ENCODE measurements at regions not wholly inside any gene's neighbourhood (a gene's known extent, or its start where the extent isn't known, plus 50 kb on each side); places are given as distances from the start of the nearest gene placed in this dataset.
"Not testable (repeated sequence)": the region's sequence is repeated elsewhere in the genome, so short reads cannot be mapped to it uniquely, and the experiment has no call there.

DNA sequence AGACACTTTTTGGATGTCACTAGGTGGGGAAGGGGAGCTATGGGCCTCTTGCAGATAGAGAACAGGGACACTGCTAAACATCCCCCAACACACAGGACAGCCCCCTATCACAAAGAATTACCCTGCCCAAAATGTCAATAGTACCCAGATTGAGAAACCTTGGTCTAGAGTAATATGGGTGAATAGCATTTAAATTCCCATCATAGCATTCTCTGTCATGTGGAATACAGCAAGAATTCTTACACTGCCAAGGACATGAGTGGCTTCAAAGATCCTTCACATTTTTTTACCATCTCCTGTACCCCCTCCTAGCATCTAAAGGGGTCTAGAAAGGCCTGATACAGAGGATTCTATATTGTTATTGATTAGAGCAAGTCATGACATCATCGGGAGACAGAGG, 83.1 kb upstream of the SSTR4 start:
- DNase-seq (ENCODE audit: low read depth), result no peak

DNA sequence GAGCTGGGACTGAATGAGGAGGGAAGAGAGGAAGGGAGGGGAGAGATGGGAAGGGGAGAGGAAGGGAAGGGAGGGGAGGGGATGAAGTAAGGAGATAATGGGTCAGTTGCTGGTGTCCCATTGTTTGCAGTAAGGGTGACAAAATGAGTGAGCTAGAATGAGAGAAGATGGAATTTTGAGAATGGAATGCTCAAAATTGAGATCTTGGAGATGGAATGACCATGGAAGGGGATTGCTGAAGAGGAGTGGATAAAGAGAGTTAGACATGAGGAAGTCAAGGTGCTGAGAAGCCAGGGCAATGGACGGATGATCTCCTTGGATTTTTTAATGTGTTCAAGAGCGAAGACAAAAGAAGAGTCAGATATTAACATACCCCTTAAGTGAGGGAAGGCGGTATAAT, 80.5 kb upstream of the SSTR4 start:
- no peak for DNase-seq (ENCODE audit: low read depth)

DNA sequence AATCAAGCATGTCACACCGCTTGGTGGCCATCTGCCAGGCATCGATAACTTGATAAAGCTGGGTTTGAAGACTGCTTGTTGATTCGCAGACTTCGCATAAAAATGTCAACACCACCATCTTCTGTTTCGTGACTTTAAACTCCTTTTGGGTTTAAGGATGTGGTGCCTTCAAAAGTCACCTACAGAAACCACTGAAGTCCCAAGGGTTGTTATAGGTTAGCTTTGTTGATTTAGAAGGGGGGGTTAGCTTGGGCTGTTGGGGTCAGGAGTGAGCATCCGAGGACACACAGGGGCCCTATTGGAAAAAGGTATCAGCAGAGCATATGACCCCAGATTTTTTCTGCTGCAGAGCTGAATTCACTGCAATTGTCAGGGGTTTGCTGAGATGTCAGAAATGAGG, 76.7 kb upstream of the SSTR4 start:
- no peak for DNase-seq (ENCODE audit: low read depth)

DNA sequence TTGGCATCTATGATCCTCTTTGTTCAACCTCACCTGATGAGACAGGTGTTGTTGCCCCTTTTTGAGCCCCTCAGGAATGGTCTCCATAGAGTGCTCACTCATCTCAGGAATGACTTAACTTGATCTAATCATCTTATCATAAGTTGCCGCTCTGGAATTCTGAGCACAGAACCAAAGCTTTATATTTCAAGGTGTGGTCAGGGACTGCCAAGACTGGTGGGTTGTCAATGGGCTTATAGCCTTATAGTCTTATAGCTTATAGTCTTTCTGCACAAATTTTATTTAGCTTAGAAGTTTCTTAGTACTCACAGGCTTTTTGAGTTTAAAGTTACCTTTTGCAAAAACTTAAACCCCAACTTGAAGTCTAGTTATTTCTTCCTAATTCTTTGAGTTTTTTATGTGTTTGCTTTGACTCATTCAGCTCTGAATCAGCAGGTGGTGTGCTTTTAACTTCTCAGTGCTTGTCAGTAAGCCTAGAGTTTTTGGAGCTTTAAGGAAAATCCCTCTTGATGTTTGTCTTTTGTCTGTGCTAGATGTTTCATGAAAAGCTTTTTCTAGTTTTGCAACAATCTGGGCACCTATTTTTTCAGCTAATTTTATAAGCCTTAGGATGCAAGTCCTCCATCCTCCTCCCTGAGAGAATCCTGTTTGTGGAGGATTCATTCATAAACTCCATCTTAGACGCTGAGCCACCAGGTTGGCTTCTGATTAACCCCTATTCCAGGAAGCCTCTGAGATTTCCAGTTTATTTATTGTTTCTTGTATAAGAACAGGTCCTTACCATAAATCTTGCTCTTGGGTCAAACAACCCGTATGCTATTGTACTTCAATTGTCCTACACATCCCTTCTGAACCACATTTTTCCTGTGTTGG, 72.3 kb upstream of the SSTR4 start:
- DNase-seq (ENCODE audit: low read depth), result no peak

DNA sequence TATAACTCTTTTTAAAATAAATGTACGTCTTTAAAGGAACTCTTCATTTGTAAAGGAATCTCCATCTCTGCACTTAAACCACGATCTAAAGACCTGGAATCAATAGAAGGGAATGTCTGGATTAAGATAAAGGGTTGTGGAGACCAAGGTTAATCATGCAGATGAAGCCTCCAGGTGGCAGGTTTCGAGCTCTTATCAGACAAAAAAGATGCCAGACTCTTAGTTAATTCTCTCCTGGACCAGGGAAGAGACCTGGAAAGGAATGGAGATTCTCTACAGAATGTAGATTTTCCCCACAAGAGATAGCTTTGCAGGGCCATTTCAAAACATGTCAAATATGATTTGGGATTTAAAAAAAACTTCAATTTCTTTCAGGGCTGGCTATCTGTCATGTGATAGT, 71.5 kb upstream of the SSTR4 start:
- DNase-seq (ENCODE audit: low read depth), result no peak

DNA sequence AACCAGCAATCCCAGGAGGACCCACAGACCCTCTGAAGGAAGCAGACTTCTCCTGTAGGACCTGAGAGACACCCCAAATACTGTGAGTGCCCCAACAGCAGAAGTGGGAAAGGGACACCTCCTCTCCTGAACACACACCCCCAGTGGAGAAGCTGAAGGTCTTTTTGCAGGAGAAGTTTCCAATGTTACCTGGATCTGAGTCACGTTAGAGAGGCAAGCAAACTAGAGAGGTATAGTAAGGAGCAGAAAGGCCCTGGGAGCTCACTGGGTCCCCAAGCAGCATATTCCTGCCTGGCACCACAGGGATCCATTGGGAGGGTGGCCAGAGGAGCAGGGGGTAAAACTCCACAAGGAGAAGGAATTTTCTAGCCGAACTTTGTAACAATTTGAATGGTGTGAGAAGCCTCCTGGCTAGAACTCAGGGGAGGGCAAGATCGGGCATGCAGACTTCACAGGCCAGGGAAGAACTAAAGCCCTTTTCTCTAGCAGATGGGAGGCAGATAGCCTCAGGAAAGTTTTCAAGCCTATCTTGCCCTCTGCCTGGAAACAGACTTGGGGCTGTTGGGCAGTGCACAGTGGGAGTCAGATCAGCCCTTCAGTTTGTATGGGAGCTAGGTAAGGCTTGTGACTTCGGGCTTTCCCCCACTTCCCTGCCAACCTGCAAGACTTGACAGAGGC, 68.2 kb upstream of the SSTR4 start:
- no peak for DNase-seq (ENCODE audit: low read depth)

DNA sequence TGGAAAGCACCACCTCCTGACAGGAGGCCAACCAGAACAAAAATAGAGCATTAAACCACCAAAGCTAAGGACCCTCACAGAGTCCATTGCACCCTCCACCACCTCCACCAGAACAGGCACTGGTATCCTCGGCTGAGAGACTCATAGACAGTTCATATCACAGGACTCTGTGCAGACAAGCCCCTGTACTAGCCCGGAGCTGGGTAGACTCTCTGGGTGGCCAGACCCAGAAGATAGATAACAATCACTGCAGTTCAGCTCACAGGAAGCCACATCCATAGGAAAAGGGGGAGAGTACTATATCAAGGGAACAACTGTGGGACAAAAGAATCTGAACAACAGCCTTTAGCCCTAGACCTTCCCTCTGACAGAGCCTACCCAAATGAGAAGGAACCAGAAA, 67.4 kb upstream of the SSTR4 start:
- not testable (repeated sequence) for DNase-seq (ENCODE audit: low read depth)

DNA sequence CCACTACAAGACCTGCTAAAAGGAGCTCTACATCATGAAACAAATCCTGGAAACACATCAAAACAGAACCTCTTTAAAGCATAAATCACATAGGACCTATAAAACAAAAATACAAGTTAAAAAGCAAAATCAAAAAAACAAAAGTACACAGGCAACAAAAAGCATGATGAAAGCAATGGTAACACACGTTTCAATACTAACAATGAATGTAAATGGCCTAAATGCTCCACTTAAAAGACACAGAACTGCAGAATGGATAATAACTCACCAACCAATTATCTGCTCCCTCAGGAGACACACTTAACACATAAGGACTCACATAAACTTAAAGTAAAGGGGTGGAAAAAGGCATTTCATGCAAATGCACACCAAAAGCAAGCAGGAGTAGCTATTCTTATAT, 66.1 kb upstream of the SSTR4 start:
- not testable (repeated sequence) for DNase-seq (ENCODE audit: low read depth)

DNA sequence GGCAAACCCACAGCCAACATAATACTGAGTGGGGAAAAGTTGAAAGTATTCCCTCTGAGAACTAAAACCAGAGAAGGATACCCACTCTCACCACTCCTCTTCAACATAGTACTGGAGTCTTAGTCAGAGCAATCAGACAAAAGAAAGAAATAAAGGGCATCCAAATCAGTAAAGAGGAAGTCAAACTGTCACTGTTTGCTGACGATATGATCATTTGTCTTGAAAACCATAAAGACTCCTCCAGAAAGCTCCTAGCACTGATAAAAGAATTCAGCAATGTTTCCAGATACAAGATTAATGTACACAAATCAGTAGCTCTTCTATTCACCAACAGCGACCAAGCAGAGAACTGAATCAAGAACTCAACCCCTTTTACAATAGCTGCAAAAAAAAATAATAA, 64.0 kb upstream of the SSTR4 start:
- DNase-seq (ENCODE audit: low read depth), result not testable (repeated sequence)

DNA sequence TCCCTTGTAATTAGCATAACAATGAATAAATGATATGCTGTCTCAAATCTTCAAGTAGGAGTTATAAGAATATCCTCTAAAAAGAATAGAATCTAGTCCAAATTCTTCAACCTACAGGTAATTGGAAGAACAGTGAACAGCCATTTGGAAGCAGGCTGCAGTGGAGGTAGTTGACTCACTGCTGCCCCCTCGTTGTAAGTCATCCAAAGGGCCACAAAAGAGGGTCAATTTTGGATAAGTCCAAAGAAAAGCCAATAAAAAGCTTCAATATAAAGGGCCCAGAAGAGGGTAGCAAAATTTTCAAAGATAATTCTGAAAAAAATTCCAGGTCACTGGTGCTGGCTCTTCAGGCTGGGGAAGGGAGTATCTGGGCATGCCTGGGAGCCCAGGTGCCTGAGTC, 60.8 kb upstream of the SSTR4 start:
- no peak for DNase-seq (ENCODE audit: low read depth)

DNA sequence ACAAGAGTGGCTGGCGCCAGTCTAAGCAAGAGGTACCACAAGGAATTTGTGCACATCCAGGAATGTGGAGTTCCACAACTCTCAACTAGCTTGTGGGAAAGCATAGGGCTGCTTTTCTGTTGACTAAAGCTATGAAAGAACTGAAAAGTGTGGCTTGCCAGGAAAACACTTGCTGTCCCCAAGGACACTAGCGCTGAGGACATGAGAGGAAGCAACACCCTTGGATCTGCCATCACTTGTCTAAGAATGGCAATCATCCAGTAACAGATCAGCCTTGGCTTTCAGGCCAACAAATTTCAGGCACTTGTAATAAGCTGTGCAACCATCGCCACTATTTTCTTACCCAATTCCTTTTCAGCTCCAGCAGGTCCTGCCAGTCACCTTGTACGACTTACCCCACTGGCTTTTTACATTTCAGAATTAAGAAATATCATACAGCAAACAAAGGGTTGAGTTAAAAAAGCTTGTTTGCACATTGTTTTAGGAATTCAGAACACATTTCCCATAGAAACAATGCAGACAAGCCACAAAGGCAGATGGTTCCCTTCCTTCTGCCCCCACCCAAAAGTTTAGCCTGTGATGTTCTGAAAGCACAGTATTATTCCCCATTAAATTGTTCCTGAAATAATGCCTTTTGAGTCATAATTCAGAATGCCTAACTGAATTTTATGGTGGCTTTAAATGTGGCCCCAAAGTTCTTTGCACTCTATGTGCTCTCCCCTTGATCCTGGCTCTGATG, 57.9 kb upstream of the SSTR4 start:
- DNase-seq (ENCODE audit: low read depth), result no peak

DNA sequence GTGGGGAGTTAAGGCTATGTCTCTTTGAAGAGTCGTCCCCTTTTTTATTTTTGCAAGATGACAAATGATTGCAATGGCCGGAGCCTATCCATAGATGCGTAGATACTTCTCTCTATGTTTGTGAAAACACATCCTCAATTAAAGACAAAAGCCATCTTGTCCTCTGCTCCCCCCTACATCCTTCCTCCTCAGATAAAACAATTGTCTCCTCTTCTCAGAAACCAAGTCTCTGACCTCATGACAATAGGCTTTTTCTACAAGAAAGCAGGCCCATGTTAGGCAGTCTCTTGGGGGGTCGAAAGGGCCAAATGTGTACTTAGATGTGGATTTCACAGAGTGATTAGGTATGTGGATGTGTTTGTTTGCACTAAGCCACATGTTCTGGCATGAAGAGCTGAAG, 51.1 kb upstream of the SSTR4 start:
- DNase-seq (ENCODE audit: low read depth), result no peak

DNA sequence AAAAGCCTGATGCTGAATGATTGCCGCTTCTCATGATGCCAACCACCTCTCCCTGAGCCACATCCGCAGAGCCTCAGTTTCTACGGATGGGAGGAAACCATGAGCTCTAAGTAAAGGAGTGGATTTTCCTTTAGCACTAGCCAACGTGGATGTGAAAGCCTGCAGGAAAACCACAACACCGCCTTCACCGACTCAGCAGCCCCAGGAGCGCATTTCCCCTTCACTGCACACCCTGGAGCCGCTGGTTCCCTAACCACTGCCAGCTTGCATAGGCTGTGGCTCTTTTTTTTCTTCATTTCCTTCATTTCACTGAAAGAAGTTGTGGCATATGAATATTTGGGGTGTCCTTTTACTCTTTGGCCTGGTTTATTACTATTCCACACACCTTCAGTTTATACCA, 50.5 kb upstream of the SSTR4 start:
- no peak for DNase-seq (ENCODE audit: low read depth)

DNA sequence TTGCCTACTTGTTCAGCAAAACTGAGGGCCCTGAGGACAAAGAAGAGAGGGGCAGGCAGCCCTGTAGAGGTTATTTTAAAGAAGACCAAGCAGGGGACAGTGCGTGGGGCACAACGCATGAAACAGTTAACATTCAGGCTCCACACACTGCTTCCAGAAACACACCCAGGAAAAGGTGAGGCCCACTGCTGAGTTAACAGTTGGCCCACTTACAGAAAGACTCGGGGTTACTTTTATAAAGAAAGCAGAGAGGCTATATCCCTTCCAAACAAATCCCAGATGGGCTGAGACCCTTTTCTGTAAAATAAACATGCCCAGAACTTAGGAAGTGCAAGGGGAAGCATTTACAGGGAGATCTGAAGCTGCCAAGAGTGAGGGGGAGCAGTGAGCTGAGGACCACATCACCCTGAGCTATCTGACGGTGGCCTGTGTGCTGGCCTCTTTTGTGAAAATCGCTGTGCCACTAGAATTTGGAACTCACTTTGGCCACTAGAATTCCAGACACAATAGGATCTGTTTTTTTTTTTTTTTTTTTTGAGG, 49.8 kb upstream of the SSTR4 start:
- no peak for DNase-seq (ENCODE audit: low read depth)

All from stimulated activated CD4-positive, alpha-beta T cell treated with anti-CD3 and anti-CD28 coated beads, Interleukin-2, amount 100 ng/mL, for 4 hours (primary cell).